LNCAP (cell line): ENCODE measurements at regions not wholly inside any gene's neighbourhood (a gene's known extent, or its start where the extent isn't known, plus 50 kb on each side); places are given as distances from the start of the nearest gene placed in this dataset.

Source experiments
- TF ChIP-seq, protein P1 (sequence below): fragments of 450-650 bp; IDR thresholded peaks from 2 replicates; pipeline ENCODE4 v1.5.1; 2017; ENCODE audit warnings: mild to moderate bottlenecking

DNA sequence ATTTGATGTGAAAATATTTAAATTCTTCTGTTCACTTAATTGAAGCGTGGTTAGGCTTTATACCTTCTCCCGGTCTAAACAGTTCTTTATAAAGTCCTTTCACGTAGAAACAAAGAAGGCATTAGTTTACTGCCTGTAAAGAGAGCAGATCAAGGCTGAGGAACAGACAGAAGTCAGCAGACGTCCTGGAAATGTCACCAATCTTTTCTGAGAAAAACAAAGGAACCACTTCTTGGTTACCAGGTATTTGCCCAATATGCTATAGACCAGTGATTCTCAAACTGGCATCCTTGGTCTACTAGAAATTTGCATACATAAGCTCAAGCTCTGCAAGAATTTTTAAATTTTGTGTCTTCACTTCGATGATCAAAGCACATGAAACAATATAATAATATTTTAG lies 89.2 kb upstream of the STK17B start:
- TF ChIP-seq, protein P1, sequence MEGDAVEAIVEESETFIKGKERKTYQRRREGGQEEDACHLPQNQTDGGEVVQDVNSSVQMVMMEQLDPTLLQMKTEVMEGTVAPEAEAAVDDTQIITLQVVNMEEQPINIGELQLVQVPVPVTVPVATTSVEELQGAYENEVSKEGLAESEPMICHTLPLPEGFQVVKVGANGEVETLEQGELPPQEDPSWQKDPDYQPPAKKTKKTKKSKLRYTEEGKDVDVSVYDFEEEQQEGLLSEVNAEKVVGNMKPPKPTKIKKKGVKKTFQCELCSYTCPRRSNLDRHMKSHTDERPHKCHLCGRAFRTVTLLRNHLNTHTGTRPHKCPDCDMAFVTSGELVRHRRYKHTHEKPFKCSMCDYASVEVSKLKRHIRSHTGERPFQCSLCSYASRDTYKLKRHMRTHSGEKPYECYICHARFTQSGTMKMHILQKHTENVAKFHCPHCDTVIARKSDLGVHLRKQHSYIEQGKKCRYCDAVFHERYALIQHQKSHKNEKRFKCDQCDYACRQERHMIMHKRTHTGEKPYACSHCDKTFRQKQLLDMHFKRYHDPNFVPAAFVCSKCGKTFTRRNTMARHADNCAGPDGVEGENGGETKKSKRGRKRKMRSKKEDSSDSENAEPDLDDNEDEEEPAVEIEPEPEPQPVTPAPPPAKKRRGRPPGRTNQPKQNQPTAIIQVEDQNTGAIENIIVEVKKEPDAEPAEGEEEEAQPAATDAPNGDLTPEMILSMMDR, result no peak

DNA sequence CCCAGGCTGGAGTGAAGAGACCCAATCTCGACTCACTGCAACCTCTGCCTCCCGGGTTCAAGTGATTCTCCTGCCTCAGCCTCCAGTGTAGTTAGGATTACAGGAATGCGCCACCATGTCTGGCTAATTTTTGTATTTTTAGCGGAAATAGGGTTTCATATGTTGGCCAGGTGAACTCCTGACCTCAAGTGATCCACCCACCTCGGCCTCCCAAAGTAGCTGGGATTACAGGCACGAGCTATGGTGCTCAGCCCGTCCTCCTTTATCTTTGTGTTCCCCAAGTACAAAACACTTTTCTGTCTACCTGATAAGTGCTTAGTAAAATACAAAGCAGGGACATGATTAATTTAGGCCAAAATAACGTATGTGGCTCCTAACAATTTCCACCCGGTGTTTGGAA lies 91.2 kb upstream of the STK17B start:
- TF ChIP-seq, protein P1, result no peak

DNA sequence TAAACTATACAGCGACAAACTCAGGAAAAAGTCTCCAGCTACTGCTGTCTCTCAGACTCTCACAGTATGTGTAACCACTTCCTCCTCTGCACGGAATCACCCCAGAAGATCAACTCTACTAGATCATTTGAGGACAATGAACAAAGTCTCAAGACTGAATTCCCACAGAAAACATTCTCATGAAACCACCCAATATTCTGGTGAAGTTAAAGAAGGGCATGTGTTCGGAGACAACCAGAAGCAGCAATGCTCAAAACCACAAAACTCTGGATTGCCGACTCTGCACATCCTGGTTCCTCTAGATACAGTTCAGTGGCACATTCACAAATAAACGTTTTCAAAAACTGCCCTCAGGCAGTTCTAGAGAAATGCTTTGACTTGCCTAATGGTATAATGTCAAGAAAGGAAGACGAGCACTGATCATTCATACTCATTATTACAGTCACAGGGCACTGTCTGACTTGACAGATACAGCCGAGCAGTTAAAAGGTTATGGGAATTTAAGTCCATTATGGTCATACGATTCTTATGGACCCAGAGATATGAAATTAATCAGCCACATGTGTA lies 91.9 kb upstream of the STK17B start:
- TF ChIP-seq, protein P1, result no peak

DNA sequence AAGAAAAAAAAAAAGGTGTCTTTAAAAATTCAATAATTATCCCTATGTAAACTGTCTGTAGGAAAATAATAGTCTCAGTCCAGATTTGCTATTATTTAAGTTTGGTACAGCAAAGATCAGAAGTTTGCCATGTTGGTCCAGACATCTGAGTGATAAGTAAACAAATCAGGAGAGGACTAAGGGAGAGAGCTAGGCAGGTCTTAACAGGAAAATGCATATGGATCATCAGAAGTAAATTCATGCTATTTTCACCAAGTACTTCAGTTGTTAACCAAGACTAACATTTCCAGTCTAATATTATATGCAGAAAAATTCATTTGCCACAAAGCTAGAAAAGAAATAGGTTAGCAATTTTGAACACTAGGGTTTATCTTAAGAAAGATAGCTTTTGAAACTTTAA lies 95.0 kb upstream of the STK17B start:
- TF ChIP-seq, protein P1, result no peak

DNA sequence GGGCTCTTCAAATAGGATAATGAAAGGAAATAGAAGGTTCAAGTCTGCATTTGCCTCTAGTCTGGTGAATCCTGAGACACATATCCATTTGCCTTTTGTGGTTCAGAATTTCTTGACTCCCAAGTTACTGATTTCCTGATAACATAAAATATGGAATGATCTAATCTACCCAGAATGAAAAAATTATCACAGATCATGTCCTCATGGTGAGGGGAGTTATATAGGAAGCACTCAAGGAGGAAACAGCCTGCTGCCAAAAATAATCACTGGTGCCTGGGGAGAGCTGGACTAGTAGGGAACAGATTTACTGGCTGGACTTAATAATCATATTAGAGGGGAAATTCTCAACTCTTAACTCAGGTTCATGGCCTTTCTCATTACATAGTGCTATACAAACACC lies 95.5 kb upstream of the STK17B start:
- TF ChIP-seq, protein P1, result no peak

DNA sequence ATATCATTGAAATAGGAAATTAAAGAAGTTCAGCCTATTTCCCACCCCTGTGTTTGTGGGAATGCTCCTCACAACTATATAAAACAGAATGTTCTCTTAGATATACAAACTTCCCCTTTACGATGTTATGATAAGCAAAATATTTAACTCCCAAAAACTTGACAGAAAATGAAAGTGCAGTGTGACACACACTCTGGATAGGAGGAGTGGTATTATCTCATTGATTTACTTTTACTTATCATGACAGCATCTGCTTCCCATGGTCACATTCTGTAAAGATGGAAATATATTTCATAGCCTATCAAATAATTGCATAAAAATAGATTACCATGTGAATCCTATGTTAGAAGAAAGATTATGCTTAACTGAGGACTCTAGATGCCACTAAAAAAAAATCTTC lies 96.6 kb upstream of the STK17B start:
- TF ChIP-seq, protein P1, result no peak

DNA sequence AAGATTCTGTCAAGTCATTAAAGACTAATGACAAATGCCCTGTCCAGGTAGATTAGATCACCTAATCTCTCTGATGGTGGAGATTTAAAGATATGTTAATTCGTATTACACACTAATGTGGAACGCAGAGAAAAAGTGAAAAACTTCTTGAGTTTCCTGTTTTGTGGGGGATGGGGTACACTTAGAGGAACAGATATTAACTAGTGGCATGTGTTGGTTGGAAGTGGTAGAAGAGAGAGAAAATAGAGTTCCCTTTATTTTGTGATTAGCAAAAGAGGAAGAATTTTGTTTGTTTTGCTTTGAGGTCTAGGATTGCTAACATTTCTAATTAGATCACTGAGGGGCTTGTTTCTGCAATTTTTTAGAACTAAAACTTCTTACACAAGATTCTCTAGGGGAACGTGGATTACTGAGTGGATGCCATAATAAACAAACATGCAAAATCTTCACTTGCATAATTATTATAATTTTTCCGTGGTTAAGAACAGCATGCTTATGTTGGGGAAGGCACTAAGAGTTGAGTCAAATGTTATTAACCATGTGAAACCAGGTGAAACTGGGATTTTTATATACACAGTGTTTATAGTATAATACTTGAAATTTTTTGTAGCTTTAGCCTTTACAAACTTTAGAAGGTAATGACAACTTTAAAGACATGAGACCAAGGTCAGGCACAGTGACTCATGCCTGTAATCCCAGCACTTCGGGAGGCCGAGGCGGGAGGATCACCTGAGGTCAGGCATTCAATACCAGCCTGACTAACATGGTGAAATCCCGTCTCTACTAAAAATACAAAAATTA lies 97.4 kb upstream of the STK17B start:
- TF ChIP-seq, protein P1, result no peak
